ENCODE measurements at regions not wholly inside any gene's neighbourhood (a gene's known extent, or its start where the extent isn't known, plus 50 kb on each side); places are given as distances from the start of the nearest gene placed in this dataset.

- ATAC-seq = no peak
- no peaks in the 10 kb centered on the region for H3K36me3 ChIP-seq (ENCODE audit: control insufficient read depth in 1 of 2, insufficient read depth in 2 of 2, low read length in 2 of 2)
- H2AFZ ChIP-seq (ENCODE audit: low read depth, low read length, poor library complexity, severe bottlenecking) = no peak overlapping the region
- ChIA-PET RAD21 (ENCODE audit: low non-redundant PET in 1 of 2, low total read pairs in 2 of 2, uncharacterized antibody in 2 of 2, unreplicated experiment in 2 of 2) (no interaction called here), POLR2A (no interaction called here), CTCF (no interaction called here)
- H3K9me3 ChIP-seq (ENCODE audit: control insufficient read depth in 1 of 2, insufficient read depth in 1 of 2, low read depth in 1 of 2, low read length in 2 of 2) = peaks cover 12 to 26% of the 10 kb centered on the region in 2 experiments; a peak in 2 of 4 replicates
- no peak overlapping the region for H3K4me3 ChIP-seq (replicated peaks in 1 of 2; ENCODE audit: low read depth in 1 of 2, low read length in 2 of 2)
- no peaks in the 10 kb centered on the region for H3K9me2 ChIP-seq (ENCODE audit: insufficient read depth)
- no peak for DNase-seq (ENCODE audit: low read depth, low spot score)
- intact Hi-C loops (cut with micrococcal nuclease) = no loop called here
- no peaks in the 10 kb centered on the region for H4K20me1 ChIP-seq (ENCODE audit: insufficient read depth)
- no peaks in the 10 kb centered on the region for H3K4me1 ChIP-seq (ENCODE audit: control insufficient read depth in 1 of 2, insufficient read depth in 2 of 2, low read length in 2 of 2)
- no peak overlapping the region for H3K9ac ChIP-seq (ENCODE audit: low read length)
- no peak overlapping the region for H3K27ac ChIP-seq (ENCODE audit: low read depth, low read length)
- BruUV-seq (replicated peaks) = no TSS peak
- no peak overlapping the region for H3K4me2 ChIP-seq (ENCODE audit: low read length)
- no peaks in the 10 kb centered on the region for H3K27me3 ChIP-seq (ENCODE audit: insufficient read depth, low read length)
- TF ChIP-seq CEBPB (IDR thresholded peaks at IDR 0.05; ENCODE audit: low read depth) = no peak
- TF ChIP-seq SP1 (IDR thresholded peaks at IDR 0.05; ENCODE audit: low read depth) = no peak
- no peak for TF ChIP-seq RAD21 (IDR thresholded peaks at IDR 0.05; ENCODE audit: low read depth)
- no peak for TF ChIP-seq CTCF (IDR thresholded peaks at IDR 0.05 in 2 of 3, conservative IDR thresholded peaks at IDR 0.05 in 1 of 3; ENCODE audit: borderline replicate concordance in 1 of 3, insufficient read depth in 1 of 3, low read depth in 2 of 3, low read length in 2 of 3)
- TF ChIP-seq ATF3 (IDR thresholded peaks at IDR 0.05) = no peak
- TF ChIP-seq ELF1 (IDR thresholded peaks at IDR 0.05; ENCODE audit: borderline replicate concordance, low read depth) = no peak
- TF ChIP-seq ZBTB33 (IDR thresholded peaks at IDR 0.05; ENCODE audit: extremely low read depth, insufficient replicate concordance, low read length) = no peak
- no peak for TF ChIP-seq REST (IDR thresholded peaks at IDR 0.05; ENCODE audit: low read depth)
- TF ChIP-seq POLR2AphosphoS5 (IDR thresholded peaks at IDR 0.05; ENCODE audit: low read depth, low read length) = no peak
- TF ChIP-seq YY1 (IDR thresholded peaks at IDR 0.05; ENCODE audit: extremely low read depth, insufficient replicate concordance, low read depth, low read length) = no peak
- H3K79me2 ChIP-seq (ENCODE audit: insufficient read depth, low read length) = no peaks in the 10 kb centered on the region
These were observed 717.2 kb downstream of the NCAM2 start for GRCh38 chr21:21715266-21715969.

Measured in HCT116 (cell line).